BLaER1 (cell line): ENCODE measurements at regions not wholly inside any gene's neighbourhood (a gene's known extent, or its start where the extent isn't known, plus 50 kb on each side); places are given as distances from the start of the nearest gene placed in this dataset.

ENCODE experiments used
- H3K27ac ChIP-seq: shearing (Covaris generic); formaldehyde crosslinking; 2 replicates; pipeline ENCODE4 v1.8.1; 2022
- H3K27me3 ChIP-seq: shearing (Covaris generic); formaldehyde crosslinking; 2 replicates; pipeline ENCODE4 v1.8.1; 2022
- H3K36me3 ChIP-seq: shearing (Covaris generic); formaldehyde crosslinking; 2 replicates; pipeline ENCODE4 v1.8.1; 2022
- H3K4me1 ChIP-seq: shearing (Covaris generic); formaldehyde crosslinking; 2 replicates; pipeline ENCODE4 v1.8.1; 2022
- H3K4me2 ChIP-seq: shearing (Covaris generic); formaldehyde crosslinking; 2 replicates; pipeline ENCODE4 v1.8.1; 2022
- H3K4me3 ChIP-seq: shearing (Covaris generic); formaldehyde crosslinking; 2 replicates; pipeline ENCODE4 v1.8.1; 2022
- H3K9ac ChIP-seq: shearing (Covaris generic); formaldehyde crosslinking; 2 replicates; pipeline ENCODE4 v1.8.1; 2022
- H3K9me3 ChIP-seq: shearing (Covaris generic); formaldehyde crosslinking; 2 replicates; pipeline ENCODE4 v1.8.1; 2022
- H4K20me1 ChIP-seq: shearing (Covaris generic); formaldehyde crosslinking; 2 replicates; pipeline ENCODE4 v1.8.1; 2022
- Cebpa-rat ChIP-seq: shearing (Covaris generic); IDR thresholded peaks from 2 replicates; pipeline ENCODE4 v1.8.1; 2022

GRCh38 chr22:48940266-48941032 lies 887.2 kb downstream of the BRD1 start:
- H3K4me3 ChIP-seq, result no peak overlapping the region
- no peaks in the 10 kb centered on the region for H3K36me3 ChIP-seq
- H3K9ac ChIP-seq, result no peak overlapping the region
- peaks cover 36% of the 10 kb centered on the region for H4K20me1 ChIP-seq
- no peaks in the 10 kb centered on the region for H3K4me1 ChIP-seq
- H3K9me3 ChIP-seq, result peaks cover 7% of the 10 kb centered on the region
- H3K4me2 ChIP-seq, result no peak overlapping the region
- peaks cover 40% of the 10 kb centered on the region for H3K27me3 ChIP-seq
- no peak for TF ChIP-seq Cebpa-rat
- no peak overlapping the region for H3K27ac ChIP-seq

GRCh38 chr22:48939441-48940265 lies 888.0 kb downstream of the BRD1 start:
- no peak for TF ChIP-seq Cebpa-rat
- Histone ChIP-seq H4K20me1 (peaks cover 28% of the 10 kb centered on the region), H3K27me3 (peaks cover 33% of the 10 kb centered on the region), H3K9ac (no peak overlapping the region), H3K9me3 (peaks cover 9% of the 10 kb centered on the region), H3K36me3 (no peaks in the 10 kb centered on the region), H3K4me1 (no peaks in the 10 kb centered on the region), H3K4me2 (no peak overlapping the region), H3K27ac (no peak overlapping the region), H3K4me3 (no peak overlapping the region)

GRCh38 chr22:48938741-48939140 lies 888.9 kb downstream of the BRD1 start:
- H3K27me3 ChIP-seq, result peaks cover 23% of the 10 kb centered on the region
- H3K9me3 ChIP-seq, result peaks cover 13% of the 10 kb centered on the region
- H3K4me3 ChIP-seq, result no peak overlapping the region
- no peaks in the 10 kb centered on the region for H3K36me3 ChIP-seq
- no peaks in the 10 kb centered on the region for H3K4me1 ChIP-seq
- H4K20me1 ChIP-seq, result peaks cover 20% of the 10 kb centered on the region; the same call in 1 of the 2 replicates
- H3K27ac ChIP-seq, result no peak overlapping the region
- no peak overlapping the region for H3K9ac ChIP-seq
- no peak overlapping the region for H3K4me2 ChIP-seq
- TF ChIP-seq Cebpa-rat, result no peak

- Histone ChIP-seq H3K9me3 (peaks cover 13% of the 10 kb centered on the region), H3K4me2 (no peak overlapping the region)
- no peak for TF ChIP-seq Cebpa-rat
Measured at GRCh38 chr22:48937032-48937639, 890.5 kb downstream of the BRD1 start.

GRCh38 chr22:48936391-48936790 lies 891.3 kb downstream of the BRD1 start:
- Histone ChIP-seq H3K36me3 (no peaks in the 10 kb centered on the region), H3K9me3 (peaks cover 13% of the 10 kb centered on the region), H4K20me1 (peaks cover 8% of the 10 kb centered on the region; the same call in 1 of the 2 replicates), H3K4me3 (no peak overlapping the region), H3K9ac (no peak overlapping the region), H3K4me2 (no peak overlapping the region), H3K27ac (no peak overlapping the region), H3K27me3 (peaks cover 18% of the 10 kb centered on the region), H3K4me1 (no peaks in the 10 kb centered on the region)
- no peak for TF ChIP-seq Cebpa-rat

More at GRCh38 chr22:48937032-48937639, 890.5 kb downstream of the BRD1 start:
- Histone ChIP-seq H3K27me3 (peaks cover 18% of the 10 kb centered on the region), H3K4me1 (no peaks in the 10 kb centered on the region), H3K4me3 (no peak overlapping the region), H4K20me1 (peaks cover 8% of the 10 kb centered on the region; the same call in 1 of the 2 replicates), H3K36me3 (no peaks in the 10 kb centered on the region), H3K9ac (no peak overlapping the region), H3K27ac (no peak overlapping the region)

GRCh38 chr22:48934446-48934845 lies 893.2 kb downstream of the BRD1 start:
- no peak for TF ChIP-seq Cebpa-rat
- peaks cover 25% of the 10 kb centered on the region for H3K27me3 ChIP-seq
- no peaks in the 10 kb centered on the region for H3K4me1 ChIP-seq

GRCh38 chr22:48931452-48931851 lies 896.2 kb downstream of the BRD1 start:
- Histone ChIP-seq H3K9ac (no peak overlapping the region), H3K27me3 (peaks cover 32% of the 10 kb centered on the region), H3K4me1 (no peaks in the 10 kb centered on the region), H3K27ac (no peak overlapping the region), H3K36me3 (no peaks in the 10 kb centered on the region), H3K4me3 (no peak overlapping the region), H3K9me3 (peaks cover 11% of the 10 kb centered on the region), H3K4me2 (no peak overlapping the region), H4K20me1 (peaks cover 27% of the 10 kb centered on the region; the same call in 1 of the 2 replicates)
- no peak for TF ChIP-seq Cebpa-rat

More at GRCh38 chr22:48934446-48934845, 893.2 kb downstream of the BRD1 start:
- H3K27ac ChIP-seq, result no peak overlapping the region
- no peak overlapping the region for H3K4me2 ChIP-seq
- no peaks in the 10 kb centered on the region for H3K36me3 ChIP-seq
- no peak overlapping the region for H3K4me3 ChIP-seq
- H4K20me1 ChIP-seq, result peaks cover 13% of the 10 kb centered on the region; the same call in 1 of the 2 replicates
- H3K9ac ChIP-seq, result no peak overlapping the region
- peaks cover 13% of the 10 kb centered on the region for H3K9me3 ChIP-seq

- Histone ChIP-seq H3K27ac (no peak overlapping the region), H3K4me2 (no peak overlapping the region), H3K9me3 (peaks cover 1% of the 10 kb centered on the region), H3K36me3 (no peaks in the 10 kb centered on the region), H3K27me3 (peaks cover 42% of the 10 kb centered on the region), H3K4me3 (no peak overlapping the region), H3K4me1 (no peaks in the 10 kb centered on the region), H3K9ac (no peak overlapping the region), H4K20me1 (peaks cover 30% of the 10 kb centered on the region; the same call in 1 of the 2 replicates)
- TF ChIP-seq Cebpa-rat, result no peak
Measured at GRCh38 chr22:48929276-48929790, 898.3 kb downstream of the BRD1 start.

- no peaks in the 10 kb centered on the region for H3K36me3 ChIP-seq
- H4K20me1 ChIP-seq, result peaks cover 45% of the 10 kb centered on the region; the same call in 1 of the 2 replicates
- H3K27me3 ChIP-seq, result peaks cover 60% of the 10 kb centered on the region
- no peak overlapping the region for H3K4me3 ChIP-seq
- TF ChIP-seq Cebpa-rat, result no peak
- no peak overlapping the region for H3K9ac ChIP-seq
- H3K27ac ChIP-seq, result no peak overlapping the region
- no peaks in the 10 kb centered on the region for H3K9me3 ChIP-seq
- H3K4me1 ChIP-seq, result no peaks in the 10 kb centered on the region
- H3K4me2 ChIP-seq, result no peak overlapping the region
Measured at GRCh38 chr22:48927591-48927990, 900.1 kb downstream of the BRD1 start.
